Astrocyte (in vitro differentiated cells and primary cell): ENCODE measurements at regions not wholly inside any gene's neighbourhood (a gene's known extent, or its start where the extent isn't known, plus 50 kb on each side); places are given as distances from the start of the nearest gene placed in this dataset.

Experiments used
- EZH2 ChIP-seq: IDR thresholded peaks from 2 replicates; pipeline ENCODE4 v1.6.1; 2012; ENCODE audit warnings: mild to moderate bottlenecking, low read length, inconsistent platforms; ENCODE audit not compliant: insufficient read depth
- TF ChIP-seq, protein P1 (sequence below): IDR thresholded peaks from 2 replicates; pipeline ENCODE4 v1.5.1; 2011; ENCODE audit warnings: low read depth, mild to moderate bottlenecking, inconsistent platforms, low read length, moderate library complexity; ENCODE audit not compliant: insufficient read depth

DNA sequence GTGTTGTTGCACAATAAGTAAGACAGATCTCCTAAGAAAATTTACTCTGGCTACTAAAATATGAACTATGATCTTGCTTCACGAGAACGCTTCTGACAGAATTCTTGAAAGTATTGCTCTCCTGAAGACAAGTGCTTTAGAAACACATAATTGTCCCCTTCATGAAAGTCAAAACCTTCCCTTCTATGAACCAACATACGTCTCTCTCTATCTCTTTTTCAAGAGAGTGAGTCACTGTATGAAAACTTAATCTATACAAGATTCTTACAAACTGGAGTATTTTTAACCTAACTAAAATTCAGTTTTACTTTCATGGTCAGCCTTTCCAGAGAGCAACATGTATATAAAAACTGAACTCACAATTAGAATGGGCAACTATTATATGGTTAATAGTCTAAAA, 688.0 kb upstream of the CTNND2 start:
- TF ChIP-seq, protein P1, sequence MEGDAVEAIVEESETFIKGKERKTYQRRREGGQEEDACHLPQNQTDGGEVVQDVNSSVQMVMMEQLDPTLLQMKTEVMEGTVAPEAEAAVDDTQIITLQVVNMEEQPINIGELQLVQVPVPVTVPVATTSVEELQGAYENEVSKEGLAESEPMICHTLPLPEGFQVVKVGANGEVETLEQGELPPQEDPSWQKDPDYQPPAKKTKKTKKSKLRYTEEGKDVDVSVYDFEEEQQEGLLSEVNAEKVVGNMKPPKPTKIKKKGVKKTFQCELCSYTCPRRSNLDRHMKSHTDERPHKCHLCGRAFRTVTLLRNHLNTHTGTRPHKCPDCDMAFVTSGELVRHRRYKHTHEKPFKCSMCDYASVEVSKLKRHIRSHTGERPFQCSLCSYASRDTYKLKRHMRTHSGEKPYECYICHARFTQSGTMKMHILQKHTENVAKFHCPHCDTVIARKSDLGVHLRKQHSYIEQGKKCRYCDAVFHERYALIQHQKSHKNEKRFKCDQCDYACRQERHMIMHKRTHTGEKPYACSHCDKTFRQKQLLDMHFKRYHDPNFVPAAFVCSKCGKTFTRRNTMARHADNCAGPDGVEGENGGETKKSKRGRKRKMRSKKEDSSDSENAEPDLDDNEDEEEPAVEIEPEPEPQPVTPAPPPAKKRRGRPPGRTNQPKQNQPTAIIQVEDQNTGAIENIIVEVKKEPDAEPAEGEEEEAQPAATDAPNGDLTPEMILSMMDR, result no peak
- no peak for TF ChIP-seq EZH2
